AG04449 (cell line): ENCODE measurements at regions not wholly inside any gene's neighbourhood (a gene's known extent, or its start where the extent isn't known, plus 50 kb on each side); places are given as distances from the start of the nearest gene placed in this dataset.

Source experiments
- CTCF ChIA-PET: fragments of 350-600 bp; formaldehyde crosslinking; extraction: SDS; loops from one replicate; lab custom pipeline; 2021; ENCODE audit warnings: antibody characterized with exemption; lab: Yijun Ruan, JAX
- POLR2A ChIA-PET: fragments of 400-600, 350-600 bp; formaldehyde crosslinking; extraction: SDS; loops from one replicate; lab custom pipeline; 2020; ENCODE audit warnings: antibody characterized with exemption, inconsistent platforms; lab: Yijun Ruan, JAX
- DNase-seq: peaks from one replicate; pipeline ENCODE4 v3.0.0-alpha.2; 2010; ENCODE audit warnings: low read depth, low spot score
- H3K4me3 ChIP-seq: 2 replicates; pipeline ENCODE4 v1.5.1; 2011; ENCODE audit warnings: low read depth, mild to moderate bottlenecking, control low read depth, low read length
- TF ChIP-seq, protein P1 (sequence below): IDR thresholded peaks from one replicate; pipeline ENCODE4 v1.5.1; 2011; ENCODE audit warnings: mild to moderate bottlenecking, moderate library complexity, low read length, control low read depth, inconsistent platforms; ENCODE audit not compliant: insufficient read depth; ENCODE audit errors: missing control alignments

- ChIA-PET CTCF (interaction anchor here (0.9 kb wide), 2 partner anchors 16 to 33 kb away, joined by 3 read pairs; no protein-coding TSS in a partner anchor), POLR2A (no interaction called here)
- no peak overlapping the region for H3K4me3 ChIP-seq
- DNase-seq = no peak
- TF ChIP-seq, protein P1, sequence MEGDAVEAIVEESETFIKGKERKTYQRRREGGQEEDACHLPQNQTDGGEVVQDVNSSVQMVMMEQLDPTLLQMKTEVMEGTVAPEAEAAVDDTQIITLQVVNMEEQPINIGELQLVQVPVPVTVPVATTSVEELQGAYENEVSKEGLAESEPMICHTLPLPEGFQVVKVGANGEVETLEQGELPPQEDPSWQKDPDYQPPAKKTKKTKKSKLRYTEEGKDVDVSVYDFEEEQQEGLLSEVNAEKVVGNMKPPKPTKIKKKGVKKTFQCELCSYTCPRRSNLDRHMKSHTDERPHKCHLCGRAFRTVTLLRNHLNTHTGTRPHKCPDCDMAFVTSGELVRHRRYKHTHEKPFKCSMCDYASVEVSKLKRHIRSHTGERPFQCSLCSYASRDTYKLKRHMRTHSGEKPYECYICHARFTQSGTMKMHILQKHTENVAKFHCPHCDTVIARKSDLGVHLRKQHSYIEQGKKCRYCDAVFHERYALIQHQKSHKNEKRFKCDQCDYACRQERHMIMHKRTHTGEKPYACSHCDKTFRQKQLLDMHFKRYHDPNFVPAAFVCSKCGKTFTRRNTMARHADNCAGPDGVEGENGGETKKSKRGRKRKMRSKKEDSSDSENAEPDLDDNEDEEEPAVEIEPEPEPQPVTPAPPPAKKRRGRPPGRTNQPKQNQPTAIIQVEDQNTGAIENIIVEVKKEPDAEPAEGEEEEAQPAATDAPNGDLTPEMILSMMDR = no peak
Measured at GRCh38 chr22:26852176-26852575, 194.8 kb downstream of the MIAT start.

DNA sequence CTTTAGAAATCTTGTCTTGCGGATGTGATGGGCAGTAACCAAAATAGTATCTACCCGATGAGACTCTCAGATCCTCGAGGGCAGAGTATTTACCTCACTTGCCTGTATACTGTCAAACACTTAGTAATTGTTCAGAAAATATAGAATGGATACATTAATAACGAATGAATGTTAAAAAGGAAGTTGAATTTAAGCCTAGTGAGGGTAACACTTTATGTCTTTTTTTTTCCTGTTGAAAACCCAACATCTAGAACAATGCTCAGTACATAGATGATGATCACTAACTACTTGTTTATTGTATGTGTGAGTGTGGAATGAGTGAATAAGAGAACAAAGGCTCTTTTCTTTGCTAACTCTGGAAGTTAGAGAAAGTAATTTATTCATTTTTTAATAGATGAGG is 195.7 kb downstream of the MIAT start:
- CTCF ChIA-PET = interaction anchor here (0.9 to 1.6 kb wide), 2 partner anchors 13 to 17 kb away, joined by 3 read pairs; no protein-coding TSS in a partner anchor

DNA sequence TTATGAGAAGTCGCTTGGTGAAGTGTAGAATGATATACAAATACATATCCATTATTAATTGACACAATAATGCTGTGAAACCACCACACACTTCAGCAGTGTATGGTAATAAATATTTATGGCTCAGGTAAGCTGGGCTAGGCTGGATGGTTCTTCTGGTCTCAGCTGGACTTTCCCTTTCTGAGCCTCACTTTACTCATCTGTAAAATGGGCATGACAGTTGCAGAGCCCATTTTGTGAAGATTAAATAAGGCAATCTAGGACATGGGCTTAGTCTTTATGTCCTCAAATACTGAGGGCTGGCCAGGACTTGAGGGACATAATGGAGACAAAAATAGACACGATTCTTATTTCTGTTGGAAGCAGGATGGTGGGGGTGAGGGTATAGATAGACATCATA is 196.1 kb downstream of the MIAT start:
- TF ChIP-seq, protein P1 = no peak
- ChIA-PET CTCF (interaction anchor here (1.6 kb wide), 1 partner anchor 13 kb away, joined by 3 read pairs; no protein-coding TSS in a partner anchor), POLR2A (no interaction called here)
- no peak overlapping the region for H3K4me3 ChIP-seq
- DNase-seq = no peak

More for the DNA sequence above, 195.7 kb downstream of the MIAT start:
- no peak overlapping the region for H3K4me3 ChIP-seq
- no peak for DNase-seq
- TF ChIP-seq, protein P1 = no peak
- POLR2A ChIA-PET = no interaction called here

DNA sequence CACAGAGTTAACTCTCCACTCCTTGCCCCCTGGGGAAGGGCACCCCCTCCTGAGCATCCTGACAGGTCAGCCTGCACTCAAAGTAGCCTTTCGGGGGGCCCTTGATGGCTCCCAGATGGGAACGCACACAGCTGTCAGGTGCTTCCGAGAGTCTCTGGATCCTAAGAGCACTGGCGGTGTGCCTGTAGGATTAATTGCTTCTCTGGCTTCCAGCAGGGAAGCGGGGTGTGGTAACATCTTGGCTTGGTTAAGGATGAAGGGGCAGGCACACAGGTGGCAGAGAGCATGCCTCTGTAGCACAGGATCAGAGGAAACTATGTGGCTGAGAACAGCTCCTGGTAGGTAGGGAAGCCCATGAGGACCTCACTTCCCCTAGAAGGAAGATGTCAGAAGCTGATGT is 199.8 kb downstream of the MIAT start:
- TF ChIP-seq, protein P1 = no peak
- no peak overlapping the region for H3K4me3 ChIP-seq
- ChIA-PET CTCF (no interaction called here), POLR2A (no interaction called here)
- DNase-seq = no peak

DNA sequence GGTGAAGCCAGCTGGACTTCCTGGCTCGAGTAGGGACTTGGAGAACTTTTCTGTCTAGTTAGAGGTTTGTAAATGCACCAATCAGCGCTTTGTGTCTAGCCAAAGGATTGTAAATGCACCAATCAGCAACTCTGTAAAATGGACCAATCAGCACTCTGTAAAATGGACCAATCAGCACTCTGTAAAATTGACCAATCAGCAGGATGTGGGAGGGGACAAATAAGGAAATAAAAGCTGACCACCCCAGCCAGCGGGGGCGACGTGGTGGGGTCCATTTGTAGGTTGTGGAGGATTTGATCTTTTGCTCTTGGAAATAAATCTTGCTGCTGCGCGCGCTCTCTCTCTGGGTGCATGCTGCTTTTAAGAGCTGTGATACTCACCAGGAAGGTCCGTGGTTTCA is 202.9 kb downstream of the MIAT start:
- H3K4me3 ChIP-seq = no peak overlapping the region
- TF ChIP-seq, protein P1 = no peak
- ChIA-PET POLR2A (no interaction called here), CTCF (no interaction called here)
- no peak for DNase-seq

GRCh38 chr22:26865021-26865420 is 207.6 kb downstream of the MIAT start:
- TF ChIP-seq, protein P1 = no peak
- CTCF ChIA-PET = no interaction called here

More at GRCh38 chr22:26865021-26865420, 207.6 kb downstream of the MIAT start:
- POLR2A ChIA-PET = no interaction called here
- H3K4me3 ChIP-seq = no peak overlapping the region
- DNase-seq = no peak
